ENCODE measurements at regions not wholly inside any gene's neighbourhood (a gene's known extent, or its start where the extent isn't known, plus 50 kb on each side); places are given as distances from the start of the nearest gene placed in this dataset.

GRCh38 chr4:136823020-136823419 is 709.3 kb downstream of the PCDH18 start:
- CTCF ChIA-PET: no interaction called here
- H3K27me3 Mint-ChIP-seq: no peaks in the 10 kb centered on the region
- H3K4me1 Mint-ChIP-seq: no peaks in the 10 kb centered on the region
- H3K4me3 Mint-ChIP-seq: no peak overlapping the region
- POLR2A ChIA-PET: no interaction called here
- no peak for DNase-seq
- H3K27ac Mint-ChIP-seq: no peak overlapping the region
- H3K36me3 Mint-ChIP-seq (ENCODE audit: low read depth): no peaks in the 10 kb centered on the region
- H3K9me3 Mint-ChIP-seq: no peaks in the 10 kb centered on the region

- no peaks in the 10 kb centered on the region for H3K27me3 Mint-ChIP-seq
- H3K4me1 Mint-ChIP-seq: no peaks in the 10 kb centered on the region
- ChIA-PET CTCF (no interaction called here), POLR2A (no interaction called here)
- H3K27ac Mint-ChIP-seq: no peak overlapping the region
- H3K9me3 Mint-ChIP-seq: no peaks in the 10 kb centered on the region
- no peak overlapping the region for H3K4me3 Mint-ChIP-seq
- no peak for DNase-seq
- no peaks in the 10 kb centered on the region for H3K36me3 Mint-ChIP-seq (ENCODE audit: low read depth)
Measured at GRCh38 chr4:136818811-136819330, 713.4 kb downstream of the PCDH18 start.

GRCh38 chr4:136812100-136812880 is 720.0 kb downstream of the PCDH18 start:
- Mint-ChIP-seq H3K4me1 (no peaks in the 10 kb centered on the region), H3K36me3 (ENCODE audit: low read depth) (no peaks in the 10 kb centered on the region), H3K27ac (no peak overlapping the region), H3K4me3 (no peak overlapping the region), H3K27me3 (no peaks in the 10 kb centered on the region), H3K9me3 (no peaks in the 10 kb centered on the region)
- ChIA-PET POLR2A (no interaction called here), CTCF (no interaction called here)
- DNase-seq: no peak

GRCh38 chr4:136811496-136812077 is 720.7 kb downstream of the PCDH18 start:
- ChIA-PET POLR2A (no interaction called here), CTCF (no interaction called here)
- Mint-ChIP-seq H3K36me3 (ENCODE audit: low read depth) (no peaks in the 10 kb centered on the region), H3K4me1 (no peaks in the 10 kb centered on the region), H3K4me3 (no peak overlapping the region), H3K27ac (no peak overlapping the region), H3K27me3 (no peaks in the 10 kb centered on the region), H3K9me3 (no peaks in the 10 kb centered on the region)
- no peak for DNase-seq

DNA sequence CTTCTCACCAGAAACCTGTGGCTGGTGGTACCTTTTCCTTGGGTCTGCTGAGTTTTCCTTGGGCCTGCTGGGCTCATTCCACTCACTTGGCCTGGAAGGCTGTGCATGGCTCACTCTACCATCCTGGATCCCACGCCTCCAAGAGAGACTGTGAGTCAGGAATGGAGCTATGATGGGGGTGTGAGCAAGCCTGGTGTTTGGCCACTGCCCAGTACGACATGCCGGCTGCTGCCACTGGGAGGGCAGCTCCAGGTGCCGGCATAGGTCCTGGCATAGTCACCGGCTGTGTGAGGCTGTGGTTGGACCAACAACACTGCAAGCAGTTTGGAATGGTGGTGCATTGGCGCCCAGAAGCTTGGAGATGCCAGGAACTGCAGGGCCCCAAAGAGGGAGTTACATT is 721.7 kb downstream of the PCDH18 start:
- no peak overlapping the region for H3K4me3 Mint-ChIP-seq
- POLR2A ChIA-PET: no interaction called here
- CTCF ChIA-PET: no interaction called here
- H3K36me3 Mint-ChIP-seq (ENCODE audit: low read depth): no peaks in the 10 kb centered on the region
- H3K9me3 Mint-ChIP-seq: no peaks in the 10 kb centered on the region
- DNase-seq: no peak
- H3K4me1 Mint-ChIP-seq: no peaks in the 10 kb centered on the region
- no peaks in the 10 kb centered on the region for H3K27me3 Mint-ChIP-seq
- no peak overlapping the region for H3K27ac Mint-ChIP-seq

DNA sequence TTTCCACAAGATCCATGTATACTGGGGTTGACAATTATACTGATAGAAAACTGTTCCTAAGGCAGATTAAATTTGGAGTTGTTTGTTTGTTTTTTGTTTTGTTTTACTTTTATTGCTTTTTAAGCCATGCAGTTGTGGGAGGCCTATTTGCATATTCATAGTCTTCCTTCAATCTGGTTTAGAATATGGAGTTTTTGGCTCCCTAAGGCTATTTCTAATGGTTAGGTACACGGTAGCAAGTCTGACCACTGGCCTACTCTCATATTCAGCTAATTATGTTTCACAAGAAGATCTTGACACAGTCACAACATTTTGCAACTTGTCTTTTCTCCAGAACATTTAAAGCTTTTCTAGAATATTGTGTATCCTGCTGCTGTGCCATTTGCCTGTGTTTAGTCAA is 725.5 kb downstream of the PCDH18 start:
- POLR2A ChIA-PET: no interaction called here
- CTCF ChIA-PET: no interaction called here
- Mint-ChIP-seq H3K4me1 (no peaks in the 10 kb centered on the region), H3K27ac (no peak overlapping the region), H3K36me3 (ENCODE audit: low read depth) (no peaks in the 10 kb centered on the region), H3K27me3 (no peaks in the 10 kb centered on the region), H3K4me3 (no peak overlapping the region), H3K9me3 (peaks cover 1% of the 10 kb centered on the region)
- DNase-seq: no peak

GRCh38 chr4:136805617-136806016 is 726.7 kb downstream of the PCDH18 start:
- H3K36me3 Mint-ChIP-seq (ENCODE audit: low read depth): no peaks in the 10 kb centered on the region
- no peaks in the 10 kb centered on the region for H3K4me1 Mint-ChIP-seq
- no peak for DNase-seq
- no peaks in the 10 kb centered on the region for H3K27me3 Mint-ChIP-seq
- ChIA-PET POLR2A (no interaction called here), CTCF (no interaction called here)
- no peak overlapping the region for H3K27ac Mint-ChIP-seq
- no peak overlapping the region for H3K4me3 Mint-ChIP-seq
- H3K9me3 Mint-ChIP-seq: peaks cover 1% of the 10 kb centered on the region

DNA sequence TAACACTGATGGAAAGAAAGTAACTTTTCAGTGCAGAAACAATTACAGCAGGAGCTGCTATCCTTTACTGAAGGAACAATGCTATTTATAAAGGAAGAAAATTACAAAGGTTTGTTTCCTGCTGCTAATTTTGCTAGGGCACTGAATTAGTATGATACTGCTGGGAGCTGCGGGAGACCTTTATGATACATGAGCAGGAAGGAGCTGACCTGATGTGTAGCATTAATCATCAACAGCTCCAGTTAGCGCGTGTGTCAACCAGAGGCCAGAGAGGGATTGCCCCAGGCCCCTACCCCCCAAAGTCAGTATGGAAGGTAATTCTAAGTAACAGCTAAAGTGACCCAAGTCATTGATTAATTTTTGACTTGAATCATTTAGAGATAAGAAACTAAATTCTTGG is 728.9 kb downstream of the PCDH18 start:
- Mint-ChIP-seq H3K4me1 (no peaks in the 10 kb centered on the region), H3K36me3 (ENCODE audit: low read depth) (no peaks in the 10 kb centered on the region), H3K27ac (no peak overlapping the region), H3K4me3 (no peak overlapping the region), H3K27me3 (no peaks in the 10 kb centered on the region), H3K9me3 (peaks cover 1% of the 10 kb centered on the region)
- DNase-seq: no peak
- ChIA-PET POLR2A (no interaction called here), CTCF (no interaction called here)

DNA sequence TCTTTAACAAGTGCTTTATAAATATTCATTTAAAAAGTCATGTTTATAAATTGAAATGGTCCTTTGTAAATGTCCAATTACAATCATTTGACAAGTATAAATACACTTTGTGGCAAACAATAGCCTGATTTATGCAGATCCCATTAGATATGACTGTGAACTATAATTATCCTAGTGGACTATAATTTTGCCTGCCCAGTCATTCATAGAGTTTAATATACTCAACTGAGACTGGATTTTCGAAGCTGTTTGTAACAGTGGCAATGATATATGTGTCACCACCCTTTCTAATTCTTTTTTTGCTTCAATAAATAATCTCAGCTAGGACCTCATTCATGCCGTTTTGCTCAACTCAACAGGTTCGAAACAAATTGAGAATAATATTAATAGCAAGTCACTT is 732.0 kb downstream of the PCDH18 start:
- ChIA-PET POLR2A (no interaction called here), CTCF (no interaction called here)
- DNase-seq: no peak
- no peaks in the 10 kb centered on the region for H3K4me1 Mint-ChIP-seq
- no peaks in the 10 kb centered on the region for H3K27me3 Mint-ChIP-seq
- no peak overlapping the region for H3K27ac Mint-ChIP-seq
- H3K9me3 Mint-ChIP-seq: peaks cover 1% of the 10 kb centered on the region
- no peaks in the 10 kb centered on the region for H3K36me3 Mint-ChIP-seq (ENCODE audit: low read depth)
- H3K4me3 Mint-ChIP-seq: no peak overlapping the region

- H3K4me1 Mint-ChIP-seq: no peaks in the 10 kb centered on the region
- H3K27me3 Mint-ChIP-seq: no peaks in the 10 kb centered on the region
- CTCF ChIA-PET: no interaction called here
- no peak overlapping the region for H3K4me3 Mint-ChIP-seq
- POLR2A ChIA-PET: no interaction called here
- DNase-seq: no peak
- H3K9me3 Mint-ChIP-seq: no peaks in the 10 kb centered on the region
- H3K36me3 Mint-ChIP-seq (ENCODE audit: low read depth): no peaks in the 10 kb centered on the region
- H3K27ac Mint-ChIP-seq: no peak overlapping the region
Measured at GRCh38 chr4:136796953-136797352, 735.3 kb downstream of the PCDH18 start.

DNA sequence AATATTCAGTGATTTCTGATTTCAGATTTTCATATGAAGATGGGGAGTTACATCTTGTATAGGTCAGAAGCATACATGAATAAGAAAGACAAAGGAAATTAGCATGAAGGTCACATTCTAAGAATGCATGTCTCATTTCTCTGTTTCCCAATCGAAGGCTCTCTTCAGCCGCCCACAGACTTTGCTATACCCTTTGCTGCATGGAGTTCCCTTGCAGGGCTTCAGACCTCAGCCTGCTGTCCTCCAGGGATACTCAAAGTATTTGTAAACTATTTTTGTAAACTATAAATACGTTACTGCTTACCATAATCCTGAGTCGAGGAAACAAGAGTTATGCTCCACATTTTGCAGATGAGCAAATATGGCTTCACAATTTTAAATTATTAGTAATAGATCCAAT is 738.4 kb downstream of the PCDH18 start:
- H3K4me3 Mint-ChIP-seq: no peak overlapping the region
- POLR2A ChIA-PET: no interaction called here
- CTCF ChIA-PET: no interaction called here
- H3K27me3 Mint-ChIP-seq: no peaks in the 10 kb centered on the region
- DNase-seq: no peak
- H3K36me3 Mint-ChIP-seq (ENCODE audit: low read depth): no peaks in the 10 kb centered on the region
- no peak overlapping the region for H3K27ac Mint-ChIP-seq
- no peaks in the 10 kb centered on the region for H3K4me1 Mint-ChIP-seq
- H3K9me3 Mint-ChIP-seq: no peaks in the 10 kb centered on the region

GRCh38 chr4:136784326-136784725 is 748.0 kb downstream of the PCDH18 start:
- CTCF ChIA-PET: no interaction called here
- DNase-seq: no peak
- Mint-ChIP-seq H3K4me3 (no peak overlapping the region), H3K4me1 (no peaks in the 10 kb centered on the region), H3K36me3 (ENCODE audit: low read depth) (no peaks in the 10 kb centered on the region), H3K27ac (no peak overlapping the region), H3K9me3 (peaks cover 3% of the 10 kb centered on the region), H3K27me3 (no peaks in the 10 kb centered on the region)
- POLR2A ChIA-PET: no interaction called here

GRCh38 chr4:136769717-136770116 is 762.6 kb downstream of the PCDH18 start:
- DNase-seq: no peak
- Mint-ChIP-seq H3K4me3 (no peak overlapping the region), H3K36me3 (ENCODE audit: low read depth) (no peaks in the 10 kb centered on the region), H3K27me3 (no peaks in the 10 kb centered on the region), H3K4me1 (no peaks in the 10 kb centered on the region), H3K9me3 (no peaks in the 10 kb centered on the region), H3K27ac (no peak overlapping the region)
- POLR2A ChIA-PET: no interaction called here
- CTCF ChIA-PET: no interaction called here

DNA sequence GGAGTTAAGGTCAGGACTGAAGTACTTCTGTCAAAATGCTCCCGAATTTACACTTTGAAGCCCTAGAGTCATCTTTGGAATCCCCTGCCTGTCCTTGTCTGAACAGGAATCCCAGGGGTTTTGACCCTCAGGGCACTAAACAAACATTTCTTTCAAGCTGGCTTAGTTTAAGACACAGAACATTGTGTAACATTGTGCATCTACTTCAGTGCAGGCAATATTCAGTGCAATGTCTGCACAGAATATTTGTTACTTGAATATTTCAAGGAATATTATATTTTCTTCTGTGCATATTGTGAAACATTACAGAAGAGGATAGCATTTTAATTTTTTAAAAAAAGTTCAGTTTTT is 763.4 kb downstream of the PCDH18 start:
- no peak for DNase-seq
- no peak overlapping the region for H3K27ac Mint-ChIP-seq
- no peaks in the 10 kb centered on the region for H3K36me3 Mint-ChIP-seq (ENCODE audit: low read depth)
- ChIA-PET CTCF (no interaction called here), POLR2A (no interaction called here)
- H3K4me1 Mint-ChIP-seq: no peaks in the 10 kb centered on the region
- no peaks in the 10 kb centered on the region for H3K27me3 Mint-ChIP-seq
- no peak overlapping the region for H3K4me3 Mint-ChIP-seq
- H3K9me3 Mint-ChIP-seq: no peaks in the 10 kb centered on the region
